ENCODE measurements at regions not wholly inside any gene's neighbourhood (a gene's known extent, or its start where the extent isn't known, plus 50 kb on each side); places are given as distances from the start of the nearest gene placed in this dataset.
"Not testable (repeated sequence)": the region's sequence is repeated elsewhere in the genome, so short reads cannot be mapped to it uniquely, and the experiment has no call there.

DNA sequence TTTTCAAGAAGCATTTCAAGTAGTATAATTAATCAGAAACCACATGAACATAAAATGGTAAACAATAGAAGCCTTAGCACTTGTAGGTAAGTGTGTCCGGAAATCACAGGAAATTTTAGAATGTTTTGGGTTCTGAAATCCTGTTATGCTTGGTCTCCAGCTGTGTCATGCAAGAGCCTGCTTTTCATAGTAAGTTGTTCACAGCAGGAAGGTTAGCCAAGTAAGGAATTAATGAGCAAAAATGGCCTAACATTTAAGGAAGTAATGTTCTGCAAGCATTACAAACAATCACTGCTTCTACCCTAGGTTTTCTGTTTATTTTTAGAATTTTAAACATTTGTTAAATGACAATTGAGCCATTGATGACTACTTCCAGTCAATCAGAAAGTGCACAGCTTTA is 669.5 kb downstream of the SLCO4C1 start:
- no peak for DNase-seq

DNA sequence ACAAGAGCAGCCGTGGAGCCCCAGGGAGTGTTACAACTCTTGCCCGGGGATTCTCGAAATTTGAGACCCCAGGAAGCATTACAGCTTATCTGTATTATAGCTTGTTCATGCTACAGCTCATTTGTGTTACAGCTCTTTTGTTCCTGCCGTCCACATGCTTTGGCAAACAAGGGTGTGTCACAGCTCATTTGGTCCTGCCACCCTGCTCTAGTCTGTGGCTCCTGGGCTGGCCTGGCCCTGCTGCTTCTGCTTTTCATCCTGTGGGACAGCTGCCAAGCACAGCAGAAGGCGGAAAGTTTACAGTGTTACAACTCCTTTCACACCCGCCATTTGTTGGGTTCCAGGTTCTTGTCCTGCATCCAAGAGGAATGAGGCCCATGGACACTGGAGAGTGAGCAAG is 685.0 kb downstream of the SLCO4C1 start:
- no peak for DNase-seq

DNA sequence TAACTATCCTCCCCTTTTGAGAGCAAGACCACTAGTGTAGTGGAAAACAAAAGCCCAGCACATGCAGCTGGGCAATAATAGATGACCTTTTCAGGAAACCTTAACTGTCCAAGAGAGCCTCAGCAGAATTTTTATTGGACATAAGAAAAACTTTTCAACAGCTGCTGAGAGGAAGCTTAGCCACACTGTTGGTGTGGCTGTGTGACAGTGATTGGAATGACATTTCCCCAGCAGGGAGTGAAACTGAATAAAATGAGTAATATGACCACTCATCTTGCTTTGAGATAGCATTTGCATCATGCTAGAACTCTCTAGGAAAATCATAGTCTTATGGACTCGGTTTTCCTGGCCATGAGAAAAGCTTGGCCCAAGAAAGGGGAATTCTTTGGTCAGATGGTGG is 687.8 kb downstream of the SLCO4C1 start:
- DNase-seq = no peak

DNA sequence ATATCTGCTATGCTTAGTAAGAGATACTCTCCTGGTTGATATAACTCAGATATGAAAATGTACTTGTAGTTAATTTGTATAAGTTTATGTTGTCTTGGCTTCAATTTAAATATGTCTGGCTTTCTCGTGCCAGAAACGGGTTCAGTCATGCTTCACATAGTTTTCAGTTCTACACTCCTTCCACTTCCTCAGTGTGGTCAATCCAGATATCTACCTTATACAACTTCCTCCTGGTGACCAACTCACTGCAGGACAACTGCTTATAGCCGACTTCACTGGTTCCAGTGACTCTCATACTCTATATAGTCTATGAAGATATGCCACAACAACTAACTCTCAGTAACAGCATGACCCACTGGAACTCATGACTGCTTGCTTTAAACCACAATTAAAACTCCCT is 690.4 kb downstream of the SLCO4C1 start:
- no peak for DNase-seq

DNA sequence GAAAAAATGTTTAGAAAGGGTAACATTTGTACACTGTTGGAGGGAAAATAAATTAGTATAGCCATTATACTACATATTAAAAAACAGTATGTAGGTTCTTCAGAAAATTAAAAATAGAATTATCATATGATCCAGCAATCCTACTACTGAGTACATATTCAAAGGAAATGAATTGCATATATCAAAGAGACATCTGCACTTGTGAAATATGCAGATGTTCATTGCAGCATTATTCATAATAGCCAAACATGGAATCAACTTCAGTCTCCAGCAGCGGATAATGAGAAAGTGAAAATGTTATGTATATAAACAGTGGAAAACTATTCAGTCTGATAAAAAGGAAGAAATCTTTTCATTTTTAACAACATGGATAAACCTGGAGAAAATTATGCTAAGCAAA is 695.5 kb downstream of the SLCO4C1 start:
- no peak for DNase-seq

DNA sequence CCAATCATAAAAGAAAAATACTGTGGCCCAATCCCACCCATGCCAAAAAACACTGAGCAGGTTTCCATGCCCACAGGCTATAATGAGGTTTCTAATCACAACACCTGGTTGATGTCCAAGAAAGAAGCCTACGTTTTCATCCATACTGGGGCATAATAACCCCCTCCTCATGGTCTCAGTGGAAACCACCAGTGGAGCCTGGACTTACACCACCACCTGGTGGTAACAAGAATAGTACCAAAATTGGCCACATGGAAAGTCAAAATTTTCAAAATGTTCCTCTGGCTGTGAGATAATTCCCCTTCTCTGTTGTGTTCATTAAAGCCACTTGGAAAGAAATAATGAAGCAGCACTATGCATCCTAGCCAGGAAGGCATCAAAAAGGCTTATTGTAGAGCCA is 687.3 kb upstream of the ST8SIA4 start:
- DNase-seq = no peak

DNA sequence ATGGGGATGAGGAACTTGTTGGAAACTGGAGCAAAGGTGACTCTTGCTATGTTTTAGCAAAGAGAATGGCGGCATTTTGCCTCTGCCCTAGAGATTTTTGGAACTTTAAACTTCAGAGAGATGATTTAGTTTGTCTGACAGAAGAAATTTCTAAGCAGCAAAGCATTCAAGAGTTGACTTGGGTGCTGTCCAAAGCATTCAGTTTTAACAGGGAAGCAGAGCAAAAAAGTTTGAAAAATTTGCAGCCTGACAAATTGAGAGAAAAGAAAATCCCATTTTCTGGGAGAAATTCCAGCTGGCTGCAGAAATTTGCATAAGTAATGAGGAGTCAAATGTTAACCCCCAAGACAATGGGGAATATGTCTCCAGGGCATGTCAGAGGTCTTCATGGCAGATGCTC is 682.3 kb upstream of the ST8SIA4 start:
- DNase-seq = no peak

DNA sequence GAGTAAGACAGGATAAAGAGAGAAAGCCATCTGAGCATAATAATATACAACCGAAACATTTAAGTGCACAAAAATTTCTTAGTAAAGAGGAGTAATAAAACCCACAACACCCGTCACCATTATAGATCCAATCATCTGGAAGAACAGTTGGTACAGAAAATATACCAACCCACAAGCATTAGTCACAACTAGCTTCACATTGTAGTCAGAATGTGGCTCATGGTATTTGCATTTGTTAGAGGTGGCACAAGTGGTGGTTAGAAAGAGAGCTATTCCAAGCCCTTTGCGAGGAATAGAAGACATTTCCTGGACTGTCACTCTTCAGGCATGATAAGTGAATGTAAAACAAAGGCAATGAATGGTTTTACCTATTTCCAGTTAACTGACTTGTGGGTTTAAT is 677.5 kb upstream of the ST8SIA4 start:
- no peak for DNase-seq

DNA sequence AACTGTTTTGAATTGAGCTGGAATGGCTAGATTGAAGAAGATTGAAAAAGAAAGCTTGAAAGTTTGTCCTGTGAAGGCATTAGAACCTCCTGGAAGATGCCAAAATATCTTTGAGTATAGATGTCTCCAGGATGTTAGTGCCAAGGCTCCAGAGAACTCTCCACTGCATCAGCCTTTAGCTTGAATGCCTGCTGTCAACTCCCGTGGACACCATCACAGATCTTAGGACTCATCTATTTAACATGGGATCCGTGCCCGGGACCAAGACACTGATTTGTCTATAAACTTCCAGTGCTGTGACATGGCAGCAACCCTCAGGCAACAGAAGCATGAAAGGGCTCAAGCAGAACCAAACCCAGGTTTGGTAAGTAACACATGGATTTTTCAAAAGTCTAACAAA is 670.9 kb upstream of the ST8SIA4 start:
- DNase-seq = no peak

DNA sequence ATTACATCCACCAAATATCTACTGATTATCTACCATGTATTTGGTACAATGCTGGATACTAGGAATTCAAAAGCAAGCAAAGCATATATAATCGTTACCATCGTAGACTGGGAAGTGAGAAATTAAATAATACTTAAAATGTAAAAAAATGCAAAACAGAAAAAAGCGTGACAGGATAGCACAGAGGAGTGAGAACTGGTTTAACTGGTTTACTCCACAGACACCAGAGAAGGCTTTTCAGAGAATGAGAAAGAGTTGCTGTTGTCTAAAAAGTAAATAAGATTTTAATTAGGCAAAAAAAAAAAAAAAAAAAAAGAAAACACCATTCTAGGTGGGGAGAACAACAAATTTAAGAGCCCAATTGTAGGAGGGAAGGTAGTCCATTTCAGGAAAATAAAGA is 657.9 kb upstream of the ST8SIA4 start:
- no peak for DNase-seq

DNA sequence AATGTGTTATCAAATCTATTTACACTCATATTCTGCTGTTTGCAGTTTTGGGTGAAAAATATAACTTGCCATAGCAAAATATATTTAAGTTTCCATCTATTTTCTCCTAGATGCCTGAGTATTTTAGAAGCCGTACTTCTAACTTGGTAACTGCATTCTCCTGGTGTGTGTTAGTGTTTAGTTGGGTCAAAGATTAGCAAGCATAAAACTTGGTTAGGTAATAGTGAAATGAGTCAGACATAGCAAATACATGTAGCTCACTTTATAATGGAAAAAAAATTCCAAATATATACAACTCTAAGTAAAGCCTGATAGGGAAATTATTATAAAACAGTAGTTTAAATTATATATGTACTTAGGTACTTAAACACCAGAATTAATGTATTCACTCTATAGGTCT is 640.7 kb upstream of the ST8SIA4 start:
- no peak for DNase-seq

DNA sequence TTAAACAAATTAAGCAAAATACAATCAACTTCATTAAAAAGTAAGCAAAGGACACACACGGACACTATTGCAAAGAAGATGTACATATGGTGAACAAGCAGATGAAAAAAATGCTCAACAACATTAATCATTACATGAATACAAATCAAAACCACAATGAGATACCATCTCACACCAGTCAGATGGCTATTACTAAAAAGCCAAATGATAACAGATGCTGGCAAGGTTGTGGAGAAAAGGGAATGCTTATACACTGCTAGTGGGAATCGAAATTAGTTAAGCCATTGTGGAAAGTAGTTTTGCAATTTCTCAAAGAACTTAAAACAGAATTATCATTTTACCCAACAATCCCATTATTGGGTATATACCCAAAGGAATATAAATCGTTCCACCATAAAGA is 636.2 kb upstream of the ST8SIA4 start:
- no peak for DNase-seq

DNA sequence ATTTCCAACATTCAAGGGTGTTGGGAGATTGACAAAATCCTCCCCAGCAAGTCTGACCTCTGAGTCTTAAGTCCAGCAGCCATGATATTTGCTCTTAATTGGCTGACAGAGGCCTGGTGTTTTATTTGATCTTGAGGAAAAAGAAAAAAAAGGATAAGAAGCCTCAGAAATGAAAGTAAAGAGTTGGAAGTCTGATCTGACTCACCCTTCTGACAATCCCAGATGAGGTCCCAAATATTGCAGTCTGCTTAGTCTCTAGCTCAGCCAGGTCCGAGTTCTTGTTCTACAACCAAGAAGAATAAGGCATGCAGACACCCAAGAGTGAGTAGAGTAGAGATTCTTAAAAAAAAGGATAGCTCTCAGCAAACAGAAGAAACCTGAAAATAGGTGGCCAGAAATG is 632.5 kb upstream of the ST8SIA4 start:
- DNase-seq = no peak

DNA sequence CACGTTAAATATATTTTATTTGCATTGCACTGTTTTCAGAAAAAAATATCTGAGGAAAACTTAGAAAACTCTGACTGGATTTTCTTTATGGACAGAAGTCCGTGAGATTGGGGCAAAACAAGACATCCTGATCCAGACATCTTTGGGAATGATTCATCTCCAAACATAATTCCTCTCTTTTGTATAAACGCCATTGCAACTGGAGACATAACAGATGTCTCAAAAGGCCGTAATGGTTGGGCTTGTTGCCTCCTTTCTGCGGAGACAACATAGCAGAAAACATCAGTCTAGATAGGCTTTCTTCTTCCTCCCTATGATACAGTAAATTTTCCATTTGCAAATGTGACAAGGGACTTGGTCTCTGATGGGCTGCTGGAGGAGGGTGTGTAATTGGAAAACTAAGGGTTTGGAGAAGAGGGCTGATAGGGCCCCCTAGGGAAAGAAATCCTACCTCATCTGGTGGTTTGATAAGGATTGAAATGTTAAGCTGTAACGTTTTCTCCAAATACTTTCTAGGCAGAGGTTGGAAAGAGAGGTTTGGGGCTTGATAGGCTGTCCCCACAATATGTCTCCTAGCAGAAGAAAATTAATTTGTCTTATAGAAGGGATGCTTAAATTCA is 631.5 kb upstream of the ST8SIA4 start:
- DNase-seq = no peak

DNA sequence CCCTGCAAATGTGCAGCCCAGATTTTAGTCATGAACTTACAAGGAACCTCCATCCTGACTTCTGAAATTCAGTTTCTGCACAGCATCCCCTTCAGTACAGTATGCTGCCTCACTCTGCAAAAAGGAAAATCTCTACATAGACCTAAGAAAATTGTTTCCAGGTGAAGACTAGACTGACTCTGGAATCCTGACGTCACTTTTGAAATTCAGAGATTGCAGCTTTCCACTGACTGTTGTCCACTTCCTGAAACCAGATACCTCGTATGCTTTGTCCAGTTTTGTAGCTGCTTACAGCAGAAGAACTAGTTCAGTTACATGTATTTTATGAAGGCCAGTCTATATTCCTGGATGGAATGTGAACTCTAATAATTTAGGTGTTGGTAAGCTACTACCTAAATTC is 629.3 kb upstream of the ST8SIA4 start:
- DNase-seq = no peak

DNA sequence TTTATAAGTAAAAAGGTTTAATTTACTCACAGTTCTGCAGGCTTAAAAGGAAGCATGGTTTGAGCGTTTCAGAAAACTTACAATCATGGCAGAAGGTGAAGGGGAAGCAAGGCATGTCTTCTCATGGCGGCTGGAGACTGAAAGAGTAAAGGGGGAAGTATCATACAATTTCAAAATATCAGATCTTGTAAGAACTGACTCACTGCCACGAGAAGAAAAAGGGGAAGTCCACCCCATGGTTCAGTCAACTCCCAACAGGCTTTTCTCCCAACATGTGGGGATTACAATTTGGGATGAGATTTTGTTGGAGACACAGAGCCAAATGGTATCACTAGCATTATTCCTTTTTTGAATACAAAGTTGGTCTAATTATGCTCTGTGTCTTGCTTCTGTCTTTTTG is 627.9 kb upstream of the ST8SIA4 start:
- no peak for DNase-seq

DNA sequence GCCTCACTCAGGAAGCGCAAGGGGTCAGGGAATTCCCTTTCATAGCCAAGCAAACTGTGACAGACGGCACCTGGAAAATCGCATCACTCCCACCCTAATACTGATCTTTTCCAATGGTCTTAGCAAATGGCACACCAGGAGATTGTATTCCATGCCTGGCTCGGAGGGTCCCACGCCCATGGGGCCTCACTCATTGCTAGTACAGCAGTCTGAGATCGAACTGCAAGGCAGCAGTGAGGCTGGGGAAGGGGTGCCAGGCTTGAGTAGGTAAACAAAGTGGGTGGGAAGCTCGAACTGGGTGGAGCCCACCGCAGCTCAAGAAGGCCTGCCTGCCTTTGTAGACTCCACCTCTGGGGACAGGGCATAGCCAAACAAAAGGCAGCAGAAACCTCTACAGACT is 626.0 kb upstream of the ST8SIA4 start:
- DNase-seq = not testable (repeated sequence)

DNA sequence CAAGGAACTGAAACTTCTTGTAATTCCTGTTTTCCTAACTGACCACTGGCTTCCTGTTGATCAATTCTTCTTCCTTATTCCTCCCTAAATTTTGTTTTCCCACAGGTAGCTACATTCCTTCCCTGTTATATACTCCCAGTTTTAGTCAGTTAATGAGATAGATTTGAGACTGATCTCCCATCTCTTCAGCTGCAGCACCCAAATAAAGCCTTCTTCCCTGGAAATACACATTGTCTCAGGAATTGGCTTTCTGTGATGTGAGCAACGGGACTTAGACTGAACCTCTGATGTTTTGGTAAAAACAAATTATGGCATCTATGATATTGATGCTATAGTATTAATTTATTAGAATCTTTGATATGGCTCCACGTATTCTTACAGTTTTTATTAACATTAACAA is 617.3 kb upstream of the ST8SIA4 start:
- DNase-seq = no peak

DNA sequence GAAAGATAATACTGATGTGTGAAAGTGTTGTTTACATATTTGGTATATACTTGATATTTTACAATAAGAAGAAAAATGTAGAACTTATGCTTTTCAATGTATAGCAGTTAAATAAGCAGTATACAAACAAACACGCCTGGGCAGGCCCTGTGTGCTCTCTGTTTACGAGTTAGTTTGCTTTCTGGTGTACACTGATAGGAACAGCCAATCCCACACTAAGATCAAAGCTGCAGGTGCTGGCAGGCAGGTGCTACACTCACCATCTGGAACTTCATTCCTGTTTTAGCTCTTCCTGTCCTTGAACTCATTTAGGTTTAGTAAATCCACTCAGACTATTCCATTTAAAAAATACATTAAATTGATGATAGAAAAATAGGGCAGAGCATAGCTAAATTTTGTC is 614.7 kb upstream of the ST8SIA4 start:
- DNase-seq = no peak

DNA sequence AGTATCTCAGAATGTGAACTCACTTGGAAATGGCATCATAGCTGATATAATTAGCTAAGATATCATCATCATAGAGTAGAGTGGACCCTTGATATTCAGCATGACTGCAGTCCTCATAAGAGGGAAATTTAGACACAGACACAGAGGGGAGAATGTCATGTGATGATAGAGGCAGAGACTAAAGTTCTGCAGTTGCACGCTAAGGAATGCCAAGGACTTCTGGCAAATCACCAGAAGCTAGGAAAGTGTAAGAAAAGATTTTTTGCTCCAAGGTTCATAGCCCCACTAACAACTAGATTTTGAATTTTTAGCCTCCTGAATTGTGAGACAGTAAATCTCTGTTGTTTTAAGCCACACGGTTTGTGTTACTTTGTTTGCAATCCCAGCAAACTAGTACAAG is 612.6 kb upstream of the ST8SIA4 start:
- no peak for DNase-seq

DNA sequence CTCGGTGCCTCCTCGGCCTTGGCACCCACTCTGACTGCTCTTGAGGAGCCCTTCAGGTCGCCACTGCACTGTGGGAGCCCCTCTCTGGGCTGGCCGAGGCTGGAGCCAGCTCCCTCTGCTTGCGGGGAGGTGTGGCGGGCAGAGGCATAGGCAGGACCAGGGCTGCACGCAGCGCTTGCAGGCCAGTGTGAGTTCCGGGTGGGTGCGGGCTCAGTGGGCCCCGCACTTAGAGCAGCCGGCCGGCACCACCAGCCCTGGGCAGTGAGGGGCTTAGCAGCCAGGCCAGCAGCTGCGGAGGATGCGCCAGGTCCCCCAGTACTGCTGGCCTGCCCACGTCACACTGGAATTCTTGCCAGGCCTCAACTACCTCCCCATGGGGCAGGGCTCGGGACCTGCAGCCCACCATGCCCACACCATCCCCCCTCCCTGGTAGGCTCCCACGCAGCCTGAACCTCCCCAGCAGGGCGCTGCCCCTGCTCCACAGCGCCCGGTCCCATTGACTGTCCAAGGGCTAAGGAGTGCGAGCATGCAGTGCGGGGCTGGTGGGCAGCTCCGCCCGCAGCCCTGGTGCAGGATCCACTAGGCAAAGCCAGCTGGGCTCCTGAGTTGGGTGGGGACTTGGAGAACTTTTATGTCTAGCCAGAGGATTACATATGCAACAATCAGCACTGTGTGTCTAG is 602.9 kb upstream of the ST8SIA4 start:
- no peak for DNase-seq

DNA sequence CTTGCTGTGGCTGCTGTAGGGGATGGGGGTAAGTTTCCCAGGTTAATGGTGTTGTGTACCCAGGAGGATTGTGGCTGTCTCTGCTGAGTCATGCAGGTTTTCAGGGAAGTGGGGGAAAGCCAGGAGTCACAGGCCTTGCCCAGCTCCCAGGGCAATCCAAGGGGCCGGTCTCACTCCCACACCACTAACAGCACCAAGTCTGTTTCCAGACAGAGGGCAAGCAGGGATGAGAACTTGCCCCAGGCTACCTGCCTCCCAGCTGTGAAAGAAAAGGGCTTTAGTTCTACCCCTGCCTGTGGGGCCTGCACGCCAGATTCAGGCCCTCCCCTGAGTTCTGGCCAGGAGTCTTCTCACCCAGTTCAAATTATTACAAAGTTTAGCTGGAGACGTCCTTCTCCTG is 579.8 kb upstream of the ST8SIA4 start:
- no peak for DNase-seq

DNA sequence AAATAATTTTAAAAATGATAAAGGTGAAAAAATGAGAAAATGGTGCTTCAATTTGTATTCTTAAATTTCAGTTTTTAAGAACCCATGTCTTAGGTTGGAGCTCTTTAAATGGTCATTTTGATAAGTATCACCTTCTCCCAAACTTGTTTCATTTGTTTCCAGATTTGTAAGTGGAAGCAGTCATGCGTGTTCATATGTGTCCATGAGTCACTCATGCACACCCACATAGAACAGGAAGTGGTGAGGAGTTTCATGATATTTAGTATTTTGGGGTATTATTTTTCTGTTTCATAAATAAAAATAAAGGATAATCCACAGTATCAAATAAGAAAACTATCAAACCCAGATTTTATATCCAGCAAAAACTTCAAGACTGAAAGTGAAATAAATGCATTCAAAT is 570.4 kb upstream of the ST8SIA4 start:
- DNase-seq = no peak

DNA sequence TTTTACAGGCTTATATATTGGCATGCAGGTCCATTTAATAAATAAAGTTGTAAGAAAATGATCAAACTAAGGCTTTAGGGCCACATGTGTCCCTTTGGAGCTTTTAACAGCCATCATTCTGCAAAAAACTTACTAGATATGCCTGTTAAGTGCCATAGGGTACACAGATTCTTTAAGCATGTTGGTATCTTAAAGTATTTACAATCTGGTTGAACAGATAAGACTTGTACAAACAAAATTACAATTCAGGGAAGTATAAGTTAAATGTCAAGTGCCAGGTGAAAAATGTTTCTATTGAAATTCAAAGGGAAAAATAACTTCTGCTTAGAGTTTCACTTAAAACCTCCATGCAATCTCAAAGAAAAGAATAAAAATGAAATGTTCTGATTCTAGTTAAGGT is 558.4 kb upstream of the ST8SIA4 start:
- no peak for DNase-seq

DNA sequence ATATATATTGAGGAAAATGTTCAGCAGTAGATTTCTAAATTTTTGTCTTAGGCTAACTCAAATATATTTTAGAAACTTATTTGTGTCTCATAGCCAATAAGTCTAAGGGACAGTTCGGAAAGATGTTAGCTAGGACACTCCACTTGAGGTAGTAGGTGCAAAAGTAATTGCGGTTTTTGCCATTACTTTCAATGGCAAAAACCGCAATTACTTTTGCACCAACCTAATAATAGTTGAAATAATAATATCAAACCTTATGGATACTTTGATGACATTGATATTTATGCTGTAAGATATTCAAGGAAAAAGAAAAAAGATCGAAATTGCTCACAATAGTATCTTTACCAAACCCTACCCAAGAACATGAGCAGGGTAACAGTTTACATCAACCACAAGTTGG is 555.5 kb upstream of the ST8SIA4 start:
- no peak for DNase-seq

All from activated CD4-positive, alpha-beta T cell treated with anti-CD3 and anti-CD28 coated beads for 4 hours (primary cell).